Inflammatory macrophage (primary cell): ENCODE measurements at regions not wholly inside any gene's neighbourhood (a gene's known extent, or its start where the extent isn't known, plus 50 kb on each side); places are given as distances from the start of the nearest gene placed in this dataset.

Experiments used
- DNase-seq, 2 donors: peaks; one replicate each; pipeline ENCODE4 v3.0.0-alpha.2; 2020 to 2022

- no peak for DNase-seq
These were observed 256.6 kb downstream of the CYRIA start for GRCh38 chr2:16409006-16409390.

- no peak for DNase-seq
These were observed 257.2 kb downstream of the CYRIA start for GRCh38 chr2:16408331-16409005.

DNA sequence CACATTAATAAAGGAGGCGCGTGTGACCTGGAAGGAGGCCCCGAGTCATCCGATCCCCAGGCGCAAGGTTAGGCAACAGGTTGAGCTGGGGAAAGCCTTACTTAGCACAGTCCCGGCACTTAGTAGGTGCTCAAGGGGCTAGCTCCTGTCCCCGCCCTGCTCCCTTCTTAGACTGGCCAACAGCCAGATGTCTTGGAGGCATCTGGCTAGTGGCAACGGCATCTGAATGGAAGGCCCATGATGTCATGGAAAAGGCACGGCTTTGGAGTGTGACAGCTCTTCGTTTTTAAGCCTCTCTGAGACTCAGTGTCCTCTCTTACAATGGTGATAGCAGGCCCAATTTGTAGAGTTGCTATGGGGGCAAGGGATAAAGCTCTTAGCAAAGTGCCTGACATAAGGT lies 258.3 kb downstream of the CYRIA start:
- no peak for DNase-seq

- no peak for DNase-seq
These were observed 258.9 kb downstream of the CYRIA start for GRCh38 chr2:16406496-16407289.

- DNase-seq = no peak
These were observed 260.1 kb downstream of the CYRIA start for GRCh38 chr2:16405551-16405950.

DNA sequence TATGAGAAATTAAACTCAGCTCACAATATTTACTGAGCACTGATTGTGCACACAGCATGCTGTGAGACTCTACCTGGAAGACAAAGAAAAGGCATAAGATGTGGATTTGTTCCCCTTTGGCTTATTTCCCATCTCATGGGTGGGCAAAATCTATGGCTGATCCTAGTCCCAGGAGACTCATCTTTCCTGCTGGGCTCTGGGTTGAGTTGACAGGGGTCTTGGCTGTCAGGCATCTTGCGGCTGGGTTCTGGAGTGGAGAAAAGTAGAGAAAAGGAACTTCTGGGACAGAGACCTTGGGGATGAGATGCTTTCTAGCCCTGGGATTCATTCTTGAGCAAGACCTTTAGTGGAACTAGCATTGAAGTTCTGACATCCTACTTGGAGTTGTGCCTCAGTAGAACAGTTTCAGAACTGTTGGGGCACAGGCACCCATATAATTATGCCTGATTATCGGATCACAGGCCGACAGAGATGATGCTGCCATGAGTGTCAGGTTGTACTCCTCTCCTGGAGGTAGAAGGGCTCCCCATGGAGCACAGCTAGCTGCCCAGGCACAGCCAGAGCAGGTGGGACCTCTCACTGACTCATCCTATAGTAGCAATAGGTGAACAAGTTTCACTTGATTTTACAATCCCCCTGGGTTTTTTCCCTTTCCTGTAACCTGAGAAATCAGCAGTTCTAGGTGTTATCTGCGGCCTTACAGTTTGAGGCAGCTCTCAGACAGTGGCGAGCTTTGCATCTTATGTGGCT lies 260.9 kb downstream of the CYRIA start:
- DNase-seq = no peak

- no peak for DNase-seq
These were observed 261.5 kb downstream of the CYRIA start for GRCh38 chr2:16404146-16404545.

- no peak for DNase-seq
These were observed 262.7 kb downstream of the CYRIA start for GRCh38 chr2:16402891-16403290.

- no peak for DNase-seq
These were observed 263.8 kb downstream of the CYRIA start for GRCh38 chr2:16401761-16402300.

- DNase-seq = no peak
These were observed 265.5 kb downstream of the CYRIA start for GRCh38 chr2:16400127-16400623.

DNA sequence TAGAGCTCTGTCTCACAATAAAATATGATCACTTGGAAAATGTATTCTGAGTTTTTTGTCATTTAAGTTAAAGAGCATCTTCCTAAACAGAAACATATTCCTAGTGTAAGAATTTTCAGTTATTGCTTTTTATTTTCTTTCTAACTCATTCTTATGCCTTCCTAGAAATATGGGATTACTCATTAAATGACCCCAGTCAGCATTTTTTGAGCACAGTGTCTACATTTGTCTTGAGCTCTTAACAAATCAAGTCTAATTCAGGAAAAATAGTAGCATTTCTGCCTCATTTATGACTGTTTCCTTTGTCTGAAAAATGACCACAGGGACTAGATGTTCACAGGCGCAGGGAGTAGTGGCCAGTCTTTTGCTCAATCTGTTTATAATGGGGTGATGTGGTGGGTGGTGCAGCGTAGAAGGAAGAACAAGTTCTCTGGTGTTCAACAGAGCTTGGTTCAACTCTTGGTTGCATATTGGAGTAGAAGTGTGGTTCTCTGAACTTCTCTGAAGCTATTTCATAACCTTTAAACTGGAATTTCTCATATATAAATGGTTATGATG lies 267.1 kb downstream of the CYRIA start:
- no peak for DNase-seq

DNA sequence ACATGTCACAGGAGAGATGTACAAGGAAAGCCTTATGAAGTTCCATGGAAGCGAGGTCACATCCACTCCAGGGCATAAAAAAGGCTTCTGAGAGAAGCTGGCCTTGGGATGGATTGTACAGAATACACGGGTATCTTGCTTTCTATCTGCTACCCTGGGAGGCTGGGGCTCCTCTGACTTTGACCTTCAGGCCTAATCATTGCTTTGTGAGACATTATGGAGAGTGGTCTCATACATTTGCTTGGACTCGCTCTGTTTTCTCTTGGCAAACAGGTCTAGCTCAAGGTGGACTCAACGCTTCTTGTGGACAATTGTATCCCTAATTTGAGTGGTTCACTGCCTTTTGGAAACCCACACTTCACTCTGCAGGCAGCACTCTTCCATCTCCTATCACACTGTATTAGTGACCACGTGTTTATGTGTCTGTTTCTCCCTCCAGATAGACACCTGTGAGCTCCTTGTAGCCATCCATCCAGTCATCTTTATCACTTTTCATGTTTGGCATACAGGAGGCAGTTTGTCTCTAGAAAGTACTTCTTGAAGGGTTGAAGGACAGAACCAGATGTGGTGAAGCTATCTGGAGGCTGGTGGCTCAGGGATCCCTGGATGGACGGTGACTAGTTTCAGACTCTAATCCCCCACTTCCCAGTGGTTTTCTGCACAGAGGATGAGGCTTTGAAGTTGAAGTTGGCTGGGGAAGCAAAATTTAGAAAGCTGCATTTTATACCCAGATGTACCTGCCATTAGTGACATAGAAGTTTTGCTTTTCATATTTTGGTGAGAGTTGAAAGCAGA lies 267.8 kb downstream of the CYRIA start:
- no peak for DNase-seq

DNA sequence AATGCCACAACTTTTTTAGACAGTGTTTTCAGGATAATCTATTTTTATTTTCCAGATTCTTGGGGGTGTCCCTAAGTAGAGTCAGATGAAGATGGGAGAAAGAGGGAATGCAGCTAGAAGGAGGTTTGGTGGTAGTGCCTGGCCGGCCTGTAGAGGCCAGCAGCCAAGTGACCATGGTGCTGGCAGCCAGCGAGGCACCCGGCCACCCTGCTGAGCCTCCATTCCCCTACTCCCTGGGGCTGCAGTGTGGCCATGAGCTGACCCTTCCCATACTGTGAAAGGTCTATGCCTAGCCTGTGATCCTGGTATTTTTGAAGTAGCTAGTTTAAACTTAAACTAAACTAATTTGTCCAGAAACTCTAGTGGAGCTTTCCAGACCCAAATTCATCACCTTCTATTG lies 268.6 kb downstream of the CYRIA start:
- no peak for DNase-seq

- no peak for DNase-seq
These were observed 269.5 kb downstream of the CYRIA start for GRCh38 chr2:16396171-16396570.

DNA sequence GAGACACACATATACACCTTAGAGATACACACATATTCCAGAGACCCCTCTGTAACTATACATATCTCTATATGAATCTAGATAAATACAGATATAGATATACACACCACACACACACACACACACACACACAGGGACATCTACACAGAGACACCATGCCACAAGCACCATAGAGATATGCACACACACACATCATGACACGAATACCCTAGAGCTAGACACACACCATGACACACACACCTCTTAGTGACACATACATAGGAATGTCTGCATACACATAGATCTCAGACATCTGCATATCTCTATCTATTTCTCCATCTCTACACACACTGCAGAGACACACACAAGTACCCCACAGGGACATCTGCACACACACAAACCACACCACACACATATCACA lies 270.0 kb downstream of the CYRIA start:
- DNase-seq = no peak

GRCh38 chr2:16394986-16395550 lies 270.6 kb downstream of the CYRIA start:
- no peak for DNase-seq

GRCh38 chr2:16394072-16394985 lies 271.3 kb downstream of the CYRIA start:
- no peak for DNase-seq

DNA sequence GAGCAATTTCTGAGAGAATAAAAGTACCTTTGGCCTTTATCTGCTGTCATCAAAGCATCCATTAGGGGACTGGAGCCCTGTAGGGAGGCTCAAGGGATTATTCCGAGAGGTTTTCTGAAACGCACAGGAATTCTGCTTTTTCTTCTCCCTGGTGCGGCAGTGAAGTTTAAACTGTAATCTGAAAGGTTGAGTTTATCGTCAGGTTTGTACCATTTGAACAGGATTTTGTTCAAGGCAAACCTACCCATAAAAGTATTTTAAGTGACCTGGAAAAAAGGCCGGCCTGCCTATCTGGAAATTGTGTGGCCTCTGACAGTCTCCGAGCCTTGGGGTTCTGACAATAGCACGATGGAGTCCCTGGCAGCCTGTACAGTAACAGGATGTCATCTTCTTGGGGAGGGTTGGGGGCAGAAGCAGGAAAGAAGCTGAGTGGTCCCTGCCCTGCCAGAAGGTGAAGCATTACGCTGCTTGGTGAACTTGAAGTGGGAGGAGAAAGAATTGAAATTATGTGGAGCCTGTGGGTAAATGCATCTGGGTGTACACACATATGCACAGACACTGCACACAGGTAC lies 272.0 kb downstream of the CYRIA start:
- no peak for DNase-seq

GRCh38 chr2:16392647-16393499 lies 272.8 kb downstream of the CYRIA start:
- DNase-seq = no peak
